T-cell (primary cell): ENCODE measurements at regions not wholly inside any gene's neighbourhood (a gene's known extent, or its start where the extent isn't known, plus 50 kb on each side); places are given as distances from the start of the nearest gene placed in this dataset.

ENCODE experiments used
- ATAC-seq, 4 experiments: fragments of 200-7000 bp in 3 of 4; fragments of 150-1000 bp in 1 of 4; cut with Tn5 transposase; replicated peaks in 1 of 4; 1 replicate in 3 of 4; 2 replicates in 1 of 4; pipeline ENCODE4 v1.10.0; 2021; ENCODE audit warnings: moderate library complexity in 3 of 4, mild to moderate bottlenecking in 2 of 4, moderate number of reproducible peaks in 1 of 4
- CTCF ChIA-PET, 2 donors: fragments of 300-600 bp; sonication (Branson Sonifier 250); formaldehyde crosslinking; loops; one replicate each; lab custom pipeline; 2022; ENCODE audit warnings: antibody characterized with exemption in 2 of 2; lab: Charles Lee
- POLR2A ChIA-PET, 2 donors: fragments of 300-600 bp; sonication (Branson Sonifier 250); formaldehyde crosslinking; loops; one replicate each; lab custom pipeline; 2022; ENCODE audit warnings: antibody characterized with exemption in 2 of 2; lab: Charles Lee
- DNase-seq, 35 experiments: peaks; one replicate each; pipeline versions ENCODE4 v3.0.0 to v3.0.0-alpha.2; 2013 to 2023
- H3K27ac ChIP-seq: one replicate; pipeline ENCODE4 v1.5.1; 2013; ENCODE audit warnings: low read length
- H3K27me3 ChIP-seq, 2 experiments: replicated peaks in 1 of 2; 1 replicate in 1 of 2; 2 replicates in 1 of 2; pipeline versions ENCODE4 v1.6.1 to v1.7.0; 2013; ENCODE audit warnings: low read length in 1 of 2, mixed read lengths in 1 of 2; ENCODE audit not compliant: control insufficient read depth in 2 of 2, insufficient read depth in 2 of 2; ENCODE audit errors: extremely low read depth in 1 of 2
- H3K36me3 ChIP-seq, 2 donors: 1 replicate in 1 of 2; 2 replicates in 1 of 2; pipeline versions ENCODE4 v1.6.1 to v1.7.0; 2013; ENCODE audit warnings: low read length in 1 of 2; ENCODE audit not compliant: control insufficient read depth in 2 of 2, insufficient read depth in 1 of 2; ENCODE audit errors: extremely low read depth in 1 of 2
- H3K4me1 ChIP-seq, 2 experiments: 1 replicate in 1 of 2; 2 replicates in 1 of 2; pipeline versions ENCODE4 v1.6.1 to v1.7.0; 2013; ENCODE audit warnings: low read length in 2 of 2, mixed read lengths in 1 of 2; ENCODE audit not compliant: insufficient read depth in 2 of 2, control insufficient read depth in 1 of 2; ENCODE audit errors: extremely low read depth in 1 of 2
- H3K4me3 ChIP-seq, 2 donors: 1 replicate in 1 of 2; 2 replicates in 1 of 2; pipeline versions ENCODE4 v1.5.1 to v1.7.0; 2013; ENCODE audit warnings: mild to moderate bottlenecking in 2 of 2, low read length in 1 of 2, moderate library complexity in 1 of 2; ENCODE audit not compliant: control insufficient read depth in 1 of 2; ENCODE audit errors: extremely low read depth in 1 of 2
- H3K9me3 ChIP-seq: 2 replicates; pipeline ENCODE4 v1.7.0; 2013
- H3K27ac Mint-ChIP-seq, 2 donors: one replicate each; pipeline ENCODE4 v1.8.0; 2020 to 2021; ENCODE audit warnings: mild to moderate bottlenecking in 2 of 2, mixed read lengths in 2 of 2
- H3K27me3 Mint-ChIP-seq, 2 donors: one replicate each; pipeline ENCODE4 v1.8.0; 2021 to 2022; ENCODE audit warnings: mixed read lengths in 2 of 2
- H3K36me3 Mint-ChIP-seq: one replicate; pipeline ENCODE4 v1.8.0; 2021; ENCODE audit warnings: mixed read lengths
- H3K4me1 Mint-ChIP-seq, 3 donors: one replicate each; pipeline ENCODE4 v1.8.0; 2020 to 2022; ENCODE audit warnings: mixed read lengths in 3 of 3, mild to moderate bottlenecking in 1 of 3
- H3K4me3 Mint-ChIP-seq, 3 donors: one replicate each; pipeline ENCODE4 v1.8.0; 2020 to 2022; ENCODE audit warnings: mild to moderate bottlenecking in 3 of 3, mixed read lengths in 3 of 3, moderate library complexity in 3 of 3
- H3K9me3 Mint-ChIP-seq, 3 donors: one replicate each; pipeline ENCODE4 v1.8.0; 2020 to 2022; ENCODE audit warnings: mixed read lengths in 3 of 3
- whole genome bisulfite sequencing: methylation state at CpG from one replicate; pipeline ENCODE4 v1.1.5; 2013; ENCODE audit warnings: missing lambda C conversion rate; ENCODE audit not compliant: insufficient coverage; 5-methylcytosine and 5-hydroxymethylcytosine counted together

DNA sequence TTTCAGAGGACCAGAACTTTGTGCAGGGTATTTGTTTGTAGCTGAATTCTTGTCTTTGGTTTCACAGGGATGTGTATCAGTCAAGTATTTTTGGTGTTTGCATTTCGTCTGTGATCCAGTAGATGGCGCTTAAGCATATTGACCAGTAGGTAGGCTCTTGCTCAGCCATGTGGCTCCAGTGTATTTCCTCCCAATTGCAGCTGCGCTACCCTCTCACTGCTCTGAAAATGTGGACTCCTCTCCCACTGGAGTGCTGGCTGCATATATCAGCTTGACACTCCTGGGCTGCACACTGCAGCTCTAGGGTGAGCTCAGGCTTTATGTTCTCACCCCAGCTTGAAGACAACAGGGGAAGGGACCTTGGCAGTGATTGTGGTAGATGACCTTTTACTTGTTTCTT is 1264.3 kb upstream of the ALCAM start:
- Histone ChIP-seq H3K27me3 (no peaks in the 10 kb centered on the region), H3K4me1 (no peaks in the 10 kb centered on the region), H3K4me3 (no peak overlapping the region), H3K36me3 (no peaks in the 10 kb centered on the region), H3K27ac (no peak overlapping the region), H3K9me3 (no peaks in the 10 kb centered on the region)
- H3K27me3 Mint-ChIP-seq = no peaks in the 10 kb centered on the region
- 29% methylated on average over 1 of the region's 3 CpGs for WGBS
- no peaks in the 10 kb centered on the region for H3K4me1 Mint-ChIP-seq
- H3K9me3 Mint-ChIP-seq = peaks cover 0 to under 1% (median 0%) of the 10 kb centered on the region in 3 donors
- ATAC-seq (no peak), DNase-seq (no peak)
- CTCF ChIA-PET = no interaction called here
- H3K36me3 Mint-ChIP-seq = no peaks in the 10 kb centered on the region
- no peak overlapping the region for H3K4me3 Mint-ChIP-seq
- no peak overlapping the region for H3K27ac Mint-ChIP-seq
- POLR2A ChIA-PET = no interaction called here

DNA sequence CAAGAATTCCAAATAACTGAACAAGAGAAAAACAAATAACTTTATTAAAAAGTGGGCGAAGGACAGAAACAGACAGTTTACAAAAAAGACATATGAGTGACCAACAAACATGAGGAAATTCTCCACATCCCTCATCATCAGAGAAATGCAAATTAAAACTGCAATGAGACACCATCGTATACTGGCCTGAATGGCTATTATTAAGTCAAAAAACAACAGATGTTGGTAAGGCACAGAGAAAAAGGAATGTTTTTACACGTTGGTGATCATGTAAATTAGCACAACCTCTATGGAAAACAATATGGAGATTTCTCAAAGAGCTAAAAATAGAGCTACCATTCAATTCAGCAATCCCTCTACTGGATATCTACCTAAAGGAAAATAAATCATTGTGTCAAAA is 1260.4 kb upstream of the ALCAM start:
- POLR2A ChIA-PET = no interaction called here
- no peak for ATAC-seq
- Mint-ChIP-seq H3K27me3 (no peaks in the 10 kb centered on the region), H3K4me1 (no peaks in the 10 kb centered on the region), H3K4me3 (no peak overlapping the region), H3K9me3 (no peaks in the 10 kb centered on the region), H3K36me3 (no peaks in the 10 kb centered on the region), H3K27ac (no peak overlapping the region)
- H3K4me3 ChIP-seq = no peak overlapping the region
- no peaks in the 10 kb centered on the region for H3K9me3 ChIP-seq
- DNase-seq = no peak
- no peaks in the 10 kb centered on the region for H3K36me3 ChIP-seq
- H3K27ac ChIP-seq = no peak overlapping the region
- CTCF ChIA-PET = interaction anchor here in 1 of 2 donors (0.6 kb wide), 1 partner anchor 89 kb away, joined by 3 read pairs; no protein-coding TSS in a partner anchor
- 100% methylated on average over 1 of the region's 3 CpGs for WGBS
- no peaks in the 10 kb centered on the region for H3K27me3 ChIP-seq
- no peaks in the 10 kb centered on the region for H3K4me1 ChIP-seq

DNA sequence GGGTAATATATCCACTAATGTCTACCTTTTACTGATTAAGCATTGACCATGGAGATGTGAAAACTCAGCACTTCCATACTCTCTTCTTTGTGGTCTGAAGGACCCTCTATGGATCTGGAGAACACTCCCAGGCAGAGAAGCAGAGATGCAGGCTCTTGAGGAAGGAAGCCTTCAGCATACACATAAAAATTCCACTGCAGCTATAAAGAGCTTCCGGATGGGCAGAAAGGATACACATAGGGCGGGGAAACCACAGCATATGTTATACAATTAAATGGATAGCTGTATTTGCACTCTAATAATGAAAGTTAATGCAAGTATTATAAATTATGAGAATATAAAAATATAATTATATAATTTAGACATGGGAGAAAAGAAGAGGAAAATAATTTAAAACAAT is 1258.2 kb upstream of the ALCAM start:
- Mint-ChIP-seq H3K27me3 (no peaks in the 10 kb centered on the region), H3K4me3 (no peak overlapping the region), H3K27ac (no peak overlapping the region), H3K9me3 (peaks cover 0 to 4% (median 3%) of the 10 kb centered on the region in 3 donors), H3K4me1 (no peaks in the 10 kb centered on the region), H3K36me3 (no peaks in the 10 kb centered on the region)
- no peaks in the 10 kb centered on the region for H3K9me3 ChIP-seq
- ATAC-seq (no peak), DNase-seq (no peak)
- no peak overlapping the region for H3K4me3 ChIP-seq
- no CpG with 5 or more reads among the region's 2 CpGs for WGBS
- ChIA-PET POLR2A (no interaction called here), CTCF (no interaction called here)
- H3K27me3 ChIP-seq = no peaks in the 10 kb centered on the region
- no peaks in the 10 kb centered on the region for H3K4me1 ChIP-seq
- no peaks in the 10 kb centered on the region for H3K36me3 ChIP-seq
- H3K27ac ChIP-seq = no peak overlapping the region

DNA sequence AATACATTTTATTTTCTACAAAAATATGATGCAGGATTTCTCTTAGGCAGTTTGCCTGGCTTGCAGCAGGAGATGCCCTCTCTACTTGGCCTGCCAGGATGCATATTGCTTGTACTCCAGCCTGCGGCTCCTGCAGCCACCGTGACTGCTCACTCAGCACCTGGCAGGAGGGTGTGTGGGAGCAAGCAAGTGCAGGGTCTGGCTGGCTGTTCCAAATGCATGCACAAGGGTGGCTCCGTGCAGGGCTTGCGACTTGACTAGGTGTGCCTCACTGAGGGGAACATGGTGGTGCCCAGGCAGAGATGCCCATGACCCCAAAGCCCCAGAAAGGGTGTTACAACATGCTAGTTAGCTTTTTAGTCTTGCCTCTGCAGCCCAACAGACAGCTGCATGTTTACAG is 1240.2 kb upstream of the ALCAM start:
- Mint-ChIP-seq H3K4me3 (no peak overlapping the region), H3K36me3 (no peaks in the 10 kb centered on the region), H3K27ac (no peak overlapping the region), H3K27me3 (no peaks in the 10 kb centered on the region), H3K9me3 (peaks cover 16 to 18% (median 18%) of the 10 kb centered on the region in 3 donors), H3K4me1 (no peaks in the 10 kb centered on the region)
- Histone ChIP-seq H3K27ac (no peak overlapping the region), H3K36me3 (no peaks in the 10 kb centered on the region), H3K27me3 (no peaks in the 10 kb centered on the region), H3K4me1 (no peaks in the 10 kb centered on the region), H3K9me3 (no peaks in the 10 kb centered on the region), H3K4me3 (no peak overlapping the region)
- DNase-seq (no peak), ATAC-seq (no peak)
- ChIA-PET CTCF (no interaction called here), POLR2A (no interaction called here)
- 89% methylated on average over 4 of the region's 4 CpGs for whole genome bisulfite sequencing

DNA sequence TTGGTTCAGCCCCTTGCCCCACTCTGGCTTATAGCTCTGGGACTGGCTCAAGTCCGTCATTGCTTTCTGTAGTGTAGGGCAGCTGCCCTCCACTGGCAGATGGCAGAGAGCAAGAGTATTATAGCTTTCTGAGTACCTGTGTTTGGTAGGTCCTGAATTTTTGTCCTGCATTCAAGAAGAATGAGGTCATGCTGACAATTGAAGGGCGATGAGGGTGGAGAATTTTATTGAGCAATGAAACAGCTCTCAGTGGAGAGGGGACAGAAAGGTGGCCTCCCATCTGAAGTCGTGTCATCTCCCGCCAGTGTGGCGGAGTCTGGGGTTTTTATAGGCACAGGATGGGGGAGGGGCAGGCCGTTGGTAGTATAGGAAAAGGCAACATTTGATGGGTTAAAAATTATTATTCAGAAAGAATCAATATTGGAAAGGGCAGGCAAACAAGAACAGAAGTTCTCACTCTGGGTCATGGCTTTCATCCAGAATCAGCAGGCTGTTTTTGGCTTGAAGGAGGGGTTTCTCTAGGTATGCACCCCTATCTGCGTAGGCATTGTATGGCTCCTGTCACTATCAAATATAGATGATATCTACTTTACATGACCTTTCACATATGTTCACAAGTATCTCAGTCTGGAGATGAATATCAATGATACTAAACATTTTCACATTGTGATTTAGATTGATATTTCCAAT is 1239.7 kb upstream of the ALCAM start:
- Mint-ChIP-seq H3K9me3 (peaks cover 16 to 18% (median 18%) of the 10 kb centered on the region in 3 donors), H3K4me3 (no peak overlapping the region), H3K27me3 (no peaks in the 10 kb centered on the region), H3K36me3 (no peaks in the 10 kb centered on the region), H3K27ac (no peak overlapping the region), H3K4me1 (no peaks in the 10 kb centered on the region)
- Histone ChIP-seq H3K4me3 (no peak overlapping the region), H3K4me1 (no peaks in the 10 kb centered on the region), H3K9me3 (no peaks in the 10 kb centered on the region), H3K27ac (no peak overlapping the region), H3K27me3 (no peaks in the 10 kb centered on the region), H3K36me3 (no peaks in the 10 kb centered on the region)
- DNase-seq (no peak), ATAC-seq (no peak)
- ChIA-PET POLR2A (no interaction called here), CTCF (no interaction called here)
- WGBS = 86% methylated on average over 5 of the region's 7 CpGs

DNA sequence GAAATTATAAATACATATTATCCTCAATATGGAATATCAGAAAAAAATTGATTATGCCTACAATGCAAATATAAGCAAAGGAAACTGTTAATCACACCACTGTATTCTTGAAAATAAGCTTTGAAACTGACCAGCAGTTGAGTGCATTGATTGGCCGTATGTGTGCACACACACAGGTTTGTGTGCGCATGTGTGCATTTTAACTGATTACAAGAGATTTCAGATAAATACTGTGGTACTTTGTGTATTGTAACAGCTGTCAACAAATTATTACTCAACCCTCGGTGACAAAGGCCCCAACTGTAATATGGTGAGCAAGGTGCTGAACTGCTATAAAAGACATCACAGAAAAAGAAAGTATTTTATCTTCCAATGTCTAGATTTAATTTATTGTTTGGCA is 1238.9 kb upstream of the ALCAM start:
- Mint-ChIP-seq H3K4me3 (no peak overlapping the region), H3K27ac (no peak overlapping the region), H3K27me3 (no peaks in the 10 kb centered on the region), H3K4me1 (no peaks in the 10 kb centered on the region), H3K36me3 (no peaks in the 10 kb centered on the region), H3K9me3 (peaks cover 16 to 18% (median 18%) of the 10 kb centered on the region in 3 donors)
- ATAC-seq = no peak
- DNase-seq = no peak
- Histone ChIP-seq H3K27me3 (no peaks in the 10 kb centered on the region), H3K36me3 (no peaks in the 10 kb centered on the region), H3K4me3 (no peak overlapping the region), H3K9me3 (no peaks in the 10 kb centered on the region), H3K27ac (no peak overlapping the region), H3K4me1 (no peaks in the 10 kb centered on the region)
- ChIA-PET POLR2A (no interaction called here), CTCF (no interaction called here)
- 100% methylated on average over 1 of the region's 3 CpGs for WGBS
